Left hindlimb (tissue), 1 donor: ENCODE measurements at regions not wholly inside any gene's neighbourhood (a gene's known extent, or its start where the extent isn't known, plus 50 kb on each side); places are given as distances from the start of the nearest gene placed in this dataset.

Source experiments
- DNase-seq: peaks from one replicate; pipeline ENCODE4 v3.0.0-alpha.2; 2018

DNA sequence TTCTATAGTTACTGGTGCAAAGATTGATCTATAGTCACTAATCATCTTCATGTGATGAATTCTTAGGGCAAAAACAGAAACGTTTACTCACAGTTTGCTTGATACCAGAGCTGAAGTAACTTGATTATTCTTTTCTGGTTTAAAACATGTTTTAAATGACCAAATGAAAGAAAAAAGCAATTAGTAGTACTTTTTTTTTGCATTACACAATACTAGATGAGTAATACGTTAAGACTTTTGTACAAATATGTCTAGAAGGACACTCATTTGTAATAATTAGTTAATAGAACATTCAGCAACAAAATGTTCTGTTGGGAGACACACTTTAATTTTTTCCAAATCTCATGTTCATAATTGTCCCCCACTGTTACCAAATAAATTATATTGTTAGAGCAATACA lies 523.2 kb downstream of the SOX2 start:
- no peak for DNase-seq

DNA sequence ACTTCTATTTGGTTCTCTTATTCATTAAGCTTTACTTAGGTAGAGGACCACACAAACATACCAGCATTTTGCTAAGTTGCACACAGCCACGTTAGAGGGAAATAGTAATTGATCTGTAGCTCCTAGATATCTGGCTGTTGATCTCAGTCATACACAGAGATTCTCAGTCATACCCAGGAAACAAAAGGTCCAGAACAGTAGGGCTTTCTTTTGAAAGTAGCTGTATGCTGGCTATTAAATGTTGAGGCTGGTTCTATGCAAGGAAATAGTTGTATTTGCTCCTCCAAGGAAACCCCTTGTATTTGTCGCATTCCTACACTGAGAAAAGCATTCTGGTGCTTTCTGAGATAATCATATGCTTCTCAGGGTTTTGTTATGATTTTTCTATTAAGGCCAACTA lies 523.8 kb downstream of the SOX2 start:
- DNase-seq, result no peak

DNA sequence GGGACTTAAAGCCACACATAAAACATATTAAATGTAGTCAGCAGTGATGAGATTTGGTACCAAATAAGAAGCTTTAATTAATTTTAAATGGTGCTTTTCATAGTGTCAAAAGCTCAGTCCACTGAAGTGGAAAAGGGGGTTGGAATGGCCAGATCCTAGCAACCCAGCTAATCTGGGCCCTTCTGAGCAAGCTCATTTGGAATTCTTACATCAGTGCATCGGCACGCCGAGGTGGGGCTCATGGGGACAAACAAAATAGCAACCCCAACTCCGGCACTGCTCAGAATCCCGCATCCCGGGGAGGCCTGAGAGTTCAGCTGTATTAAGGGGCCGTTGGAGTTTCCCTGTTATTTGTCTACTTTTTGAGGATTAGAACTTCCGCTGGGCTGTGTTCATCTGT lies 526.4 kb downstream of the SOX2 start:
- no peak for DNase-seq

GRCh38 chr3:182239316-182239715 lies 527.6 kb downstream of the SOX2 start:
- no peak for DNase-seq

DNA sequence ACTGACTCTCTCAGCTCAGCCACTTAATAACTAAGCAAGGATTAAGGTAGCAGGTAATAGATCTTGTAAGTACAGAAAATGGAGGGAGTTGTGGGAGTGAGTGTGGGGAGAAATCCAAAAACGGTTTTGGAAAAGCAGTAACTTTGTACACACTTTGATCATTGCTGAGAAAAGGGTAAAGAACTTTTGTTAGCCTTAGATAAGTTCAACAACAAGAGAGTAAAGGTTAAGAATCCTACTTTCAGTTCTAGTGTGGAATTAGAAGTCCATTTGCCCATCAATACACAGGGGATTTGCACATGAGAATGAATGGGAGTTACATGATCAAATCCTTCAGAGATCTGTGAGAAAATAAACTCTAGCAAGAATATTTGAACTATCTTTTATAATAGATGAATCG lies 528.7 kb downstream of the SOX2 start:
- DNase-seq, result no peak

DNA sequence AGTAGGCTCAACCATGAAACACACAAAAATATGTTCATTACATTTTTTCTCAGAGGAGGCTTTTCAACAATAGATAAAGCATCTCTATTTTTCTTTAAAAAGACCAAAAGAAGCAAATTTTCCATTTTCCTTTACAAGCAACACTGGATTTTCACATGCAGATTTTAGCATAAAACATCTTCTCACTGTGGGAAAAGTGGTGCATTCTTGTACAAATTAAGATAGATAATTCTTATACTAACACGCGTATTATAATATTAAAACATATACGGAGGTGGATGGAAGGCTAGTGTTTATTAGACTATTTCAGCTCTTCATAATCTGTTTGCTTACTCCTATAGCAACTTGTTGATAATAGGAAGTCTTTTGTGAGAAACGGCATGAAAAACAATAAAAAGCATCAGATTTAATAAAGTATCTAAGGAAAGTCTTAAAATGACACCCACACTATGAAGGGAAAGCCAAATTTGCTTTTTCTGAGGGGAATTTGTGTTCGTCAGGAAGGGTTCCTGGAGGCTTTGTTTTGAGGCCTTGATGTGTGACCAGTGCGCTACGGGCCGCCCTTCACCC lies 529.6 kb downstream of the SOX2 start:
- no peak for DNase-seq

GRCh38 chr3:182241766-182242488 lies 530.2 kb downstream of the SOX2 start:
- DNase-seq, result peak; percentile 54

DNA sequence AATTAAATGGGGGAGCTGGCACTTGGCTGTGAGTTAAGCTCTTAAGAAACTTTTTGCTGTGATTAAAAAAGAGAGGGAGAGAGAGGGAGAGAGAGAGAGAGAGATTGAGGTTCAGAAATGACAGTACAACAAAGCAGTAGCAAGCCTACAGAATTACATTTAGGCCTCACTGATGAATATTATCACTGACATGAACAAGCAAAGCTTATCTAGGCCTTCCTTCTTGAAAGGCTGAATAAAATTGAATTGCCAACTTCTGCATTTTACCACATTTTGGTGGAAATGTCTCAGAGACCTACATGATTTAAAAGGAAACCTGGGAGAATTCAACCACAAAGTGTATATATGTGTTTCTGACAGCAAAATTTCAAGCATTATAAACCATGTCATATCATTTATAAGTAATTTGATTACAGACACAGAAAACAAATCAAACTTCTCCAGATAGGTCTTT lies 530.8 kb downstream of the SOX2 start:
- DNase-seq, result no peak

DNA sequence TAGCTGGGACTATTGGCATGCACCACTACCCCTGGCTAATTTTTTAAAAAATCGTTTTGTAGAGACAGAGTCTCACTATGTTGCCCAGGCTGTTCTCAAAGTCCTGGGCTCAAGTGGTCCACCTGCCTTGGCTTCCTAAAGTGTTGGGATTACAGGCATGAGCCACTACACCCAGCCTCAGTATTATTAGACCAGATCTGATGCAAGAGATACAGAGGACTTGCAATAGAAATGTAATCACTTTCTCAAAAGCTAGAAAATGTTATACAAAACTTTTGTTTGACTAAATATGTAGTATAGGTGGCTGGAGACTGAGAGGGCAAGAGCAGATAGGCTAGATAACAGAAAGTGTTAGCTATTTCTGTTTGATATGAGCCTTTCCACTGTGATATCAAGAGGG lies 531.9 kb downstream of the SOX2 start:
- no peak for DNase-seq

GRCh38 chr3:182244222-182244971 lies 532.7 kb downstream of the SOX2 start:
- DNase-seq, result no peak

GRCh38 chr3:182245059-182245458 lies 533.3 kb downstream of the SOX2 start:
- DNase-seq, result no peak

GRCh38 chr3:182246870-182247269 lies 535.1 kb downstream of the SOX2 start:
- no peak for DNase-seq

DNA sequence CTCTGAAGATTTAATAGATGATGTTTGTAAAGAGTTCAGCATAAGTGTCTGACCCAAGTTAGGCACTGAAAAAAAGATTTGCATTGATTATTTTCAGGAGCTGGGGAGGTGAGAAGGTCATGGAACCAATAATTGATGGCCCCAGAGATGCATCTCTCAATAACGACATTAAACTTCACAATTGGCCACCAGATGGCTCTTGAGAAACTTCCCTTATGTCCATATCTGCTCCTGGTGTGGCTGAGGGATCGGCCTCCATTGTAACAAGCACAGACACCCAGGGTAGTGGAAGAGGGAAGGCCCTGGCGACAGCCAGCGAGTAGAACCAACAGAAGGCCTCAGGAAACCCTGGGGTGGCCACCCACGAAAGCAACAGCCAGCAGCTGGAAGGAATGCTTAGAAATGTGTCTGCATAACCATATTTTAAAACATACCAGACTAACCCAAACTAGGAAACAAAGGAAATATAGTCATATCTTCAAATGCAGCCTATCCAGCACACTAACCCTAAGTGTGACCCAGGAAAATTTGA lies 536.7 kb downstream of the SOX2 start:
- DNase-seq, result no peak

- no peak for DNase-seq
These were observed 540.5 kb upstream of the ATP11B start for GRCh38 chr3:182252802-182253201.

DNA sequence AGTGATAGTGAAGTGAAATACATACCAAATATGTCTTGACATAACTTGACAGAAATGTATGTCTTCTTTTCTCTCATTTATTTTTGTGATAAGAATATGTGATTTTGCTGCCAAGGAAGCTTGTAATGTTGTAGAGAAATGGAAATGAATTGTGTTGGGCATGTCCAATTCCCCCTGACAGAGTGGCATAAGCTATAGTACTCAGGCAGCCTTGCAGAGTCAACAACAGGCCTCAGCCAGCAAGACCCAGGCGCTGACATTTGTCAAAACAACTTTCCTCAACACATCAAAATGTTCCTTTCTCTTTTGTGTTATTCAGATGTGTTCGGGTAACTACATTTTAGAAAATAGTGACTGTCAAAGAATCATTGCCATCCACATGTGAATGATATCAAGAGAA lies 538.1 kb upstream of the ATP11B start:
- no peak for DNase-seq

GRCh38 chr3:182257361-182257760 lies 535.9 kb upstream of the ATP11B start:
- DNase-seq, result no peak

DNA sequence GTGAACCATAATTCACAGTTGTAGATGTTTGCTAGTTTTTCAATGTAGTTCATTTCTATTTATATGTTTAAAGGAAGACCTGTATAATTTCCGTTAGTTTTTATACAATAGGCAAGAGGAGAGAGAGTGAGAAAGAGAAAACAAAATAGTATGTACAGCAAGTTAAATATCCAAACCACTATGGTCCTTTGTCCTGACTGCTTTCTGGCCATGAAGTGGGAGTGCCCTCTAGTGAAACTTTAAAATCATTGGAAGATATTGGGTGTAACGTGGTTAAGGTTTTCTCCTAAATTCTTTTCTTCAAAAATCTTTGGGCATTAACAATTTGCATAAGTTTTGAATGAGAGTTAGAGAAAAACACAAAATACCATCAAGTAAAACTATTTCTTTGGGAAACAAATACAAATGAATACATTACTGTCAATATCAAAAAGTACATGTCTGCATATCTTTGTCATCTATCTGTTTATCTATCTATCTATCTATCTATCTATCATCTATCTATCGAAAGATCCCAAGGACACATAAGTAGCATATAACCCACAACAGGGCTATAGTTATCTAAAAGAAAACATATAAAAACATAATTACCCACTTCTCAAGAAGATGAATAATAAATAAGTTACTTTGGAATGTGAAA lies 534.6 kb upstream of the ATP11B start:
- DNase-seq, result no peak

GRCh38 chr3:182259579-182259978 lies 533.7 kb upstream of the ATP11B start:
- DNase-seq, result peak; percentile 31

DNA sequence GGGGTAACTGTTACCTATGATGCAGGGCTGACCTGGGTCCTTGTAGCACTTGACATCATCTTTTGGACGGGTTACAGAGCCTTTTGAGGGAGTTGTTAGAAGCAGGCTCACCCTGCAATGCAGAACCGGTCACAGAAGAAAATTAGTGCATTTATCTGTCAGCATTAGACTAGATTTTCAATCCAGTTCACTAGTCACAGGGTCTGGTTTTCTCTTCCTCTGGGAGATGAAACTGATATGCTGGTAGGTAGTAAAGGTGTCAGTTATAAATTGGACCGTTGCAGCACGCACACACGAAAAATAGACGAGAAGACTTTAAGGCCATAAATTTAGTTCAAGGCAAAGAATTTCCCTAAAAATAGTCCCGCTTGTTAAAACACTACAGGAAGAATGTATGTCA lies 532.3 kb upstream of the ATP11B start:
- DNase-seq, result no peak

- DNase-seq, result no peak
These were observed 524.6 kb upstream of the ATP11B start for GRCh38 chr3:182268711-182269110.

DNA sequence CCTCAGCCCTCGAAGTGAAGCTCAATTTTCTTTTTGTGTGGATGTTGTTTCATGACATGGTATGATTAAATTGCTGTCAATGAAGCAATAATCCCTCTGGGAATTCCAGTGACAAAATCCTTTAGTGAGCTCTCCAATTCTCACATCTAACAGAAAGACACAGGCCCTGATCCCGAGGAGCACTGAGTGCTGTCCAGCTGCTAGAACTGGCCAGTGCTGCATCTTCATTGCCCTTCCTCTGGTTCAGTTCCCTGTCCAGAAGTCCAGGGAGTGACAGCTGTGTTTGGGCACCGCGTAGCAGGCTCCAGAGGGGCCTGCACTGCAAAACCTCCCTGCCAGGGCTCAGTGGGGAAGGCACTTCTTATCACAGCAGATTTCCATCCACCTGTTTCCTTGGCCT lies 516.8 kb upstream of the ATP11B start:
- no peak for DNase-seq

- no peak for DNase-seq
These were observed 508.5 kb upstream of the ATP11B start for GRCh38 chr3:182284793-182285192.

- no peak for DNase-seq
These were observed 500.7 kb upstream of the ATP11B start for GRCh38 chr3:182292591-182292990.
